ENCODE measurements at regions not wholly inside any gene's neighbourhood (a gene's known extent, or its start where the extent isn't known, plus 50 kb on each side); places are given as distances from the start of the nearest gene placed in this dataset.

DNA sequence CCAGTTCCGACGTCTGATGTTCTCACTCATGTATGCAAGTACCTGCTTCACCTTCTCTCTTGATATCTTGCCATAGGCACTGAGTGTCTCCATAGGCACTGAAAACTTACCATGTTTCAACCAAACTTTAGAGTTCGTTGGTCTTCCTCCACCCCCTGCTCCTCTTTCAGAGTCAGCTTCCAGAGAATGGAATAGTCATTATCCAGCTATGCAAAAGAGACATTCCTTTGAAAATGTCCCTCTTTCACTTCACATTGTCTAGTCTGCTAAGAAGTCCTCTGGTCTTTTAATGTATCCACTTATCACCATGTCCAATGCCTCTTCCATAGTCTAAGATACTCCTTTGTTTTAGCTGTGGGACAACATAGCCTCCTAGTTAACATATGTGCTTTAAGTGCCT, 566.0 kb upstream of the TENM3 start:
- TF ChIP-seq, protein P1, sequence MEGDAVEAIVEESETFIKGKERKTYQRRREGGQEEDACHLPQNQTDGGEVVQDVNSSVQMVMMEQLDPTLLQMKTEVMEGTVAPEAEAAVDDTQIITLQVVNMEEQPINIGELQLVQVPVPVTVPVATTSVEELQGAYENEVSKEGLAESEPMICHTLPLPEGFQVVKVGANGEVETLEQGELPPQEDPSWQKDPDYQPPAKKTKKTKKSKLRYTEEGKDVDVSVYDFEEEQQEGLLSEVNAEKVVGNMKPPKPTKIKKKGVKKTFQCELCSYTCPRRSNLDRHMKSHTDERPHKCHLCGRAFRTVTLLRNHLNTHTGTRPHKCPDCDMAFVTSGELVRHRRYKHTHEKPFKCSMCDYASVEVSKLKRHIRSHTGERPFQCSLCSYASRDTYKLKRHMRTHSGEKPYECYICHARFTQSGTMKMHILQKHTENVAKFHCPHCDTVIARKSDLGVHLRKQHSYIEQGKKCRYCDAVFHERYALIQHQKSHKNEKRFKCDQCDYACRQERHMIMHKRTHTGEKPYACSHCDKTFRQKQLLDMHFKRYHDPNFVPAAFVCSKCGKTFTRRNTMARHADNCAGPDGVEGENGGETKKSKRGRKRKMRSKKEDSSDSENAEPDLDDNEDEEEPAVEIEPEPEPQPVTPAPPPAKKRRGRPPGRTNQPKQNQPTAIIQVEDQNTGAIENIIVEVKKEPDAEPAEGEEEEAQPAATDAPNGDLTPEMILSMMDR (IDR thresholded peaks at IDR 0.05): no peak
- TF ChIP-seq POLR2A (IDR thresholded peaks at IDR 0.05): no peak
